SU-DHL-6 (cell line): ENCODE measurements at regions not wholly inside any gene's neighbourhood (a gene's known extent, or its start where the extent isn't known, plus 50 kb on each side); places are given as distances from the start of the nearest gene placed in this dataset.

ENCODE experiments used
- H2AFZ ChIP-seq: fragments of 200-600 bp; sonication (generic); 2 replicates; pipeline ENCODE4 v1.6.1; 2014; ENCODE audit warnings: low read depth, mild to moderate bottlenecking, moderate library complexity, mixed read lengths, antibody characterized with exemption, low read length; ENCODE audit not compliant: severe bottlenecking
- H3F3A ChIP-seq: fragments of 200-600 bp; shearing (Covaris generic); 2 replicates; pipeline ENCODE4 v1.6.0; 2016; ENCODE audit warnings: antibody characterized with exemption, mild to moderate bottlenecking; ENCODE audit not compliant: insufficient read depth
- H3K27ac ChIP-seq: fragments of 200-600 bp; sonication (generic); 2 replicates; pipeline ENCODE4 v1.5.1; 2016; ENCODE audit warnings: low read depth, mild to moderate bottlenecking, low read length, moderate library complexity, mixed read lengths
- H3K27me3 ChIP-seq: fragments of 200-600 bp; sonication (generic), shearing (Covaris generic); 2 replicates; pipeline ENCODE4 v1.6.0; 2014; ENCODE audit warnings: mild to moderate bottlenecking, low read length
- H3K36me3 ChIP-seq: fragments of 200-600 bp; sonication (generic); 2 replicates; pipeline ENCODE4 v1.6.1; 2014; ENCODE audit warnings: mild to moderate bottlenecking, low read length, mixed read lengths
- H3K4me2 ChIP-seq: fragments of 300-600, 200-600 bp; shearing (Covaris generic), sonication (generic); 2 replicates; pipeline ENCODE4 v1.6.0; 2014; ENCODE audit warnings: low read length, low read depth, mild to moderate bottlenecking; ENCODE audit not compliant: poor library complexity, severe bottlenecking
- H3K4me3 ChIP-seq: fragments of 200-600 bp; sonication (generic); 2 replicates; pipeline ENCODE4 v1.5.1; 2014; ENCODE audit warnings: antibody characterized with exemption, low read length, mild to moderate bottlenecking, mixed read lengths; ENCODE audit not compliant: insufficient read depth, poor library complexity, severe bottlenecking
- H3K79me2 ChIP-seq: fragments of 200-600 bp; sonication (generic); 2 replicates; pipeline ENCODE4 v1.6.1; 2014; ENCODE audit warnings: mild to moderate bottlenecking, low read length, moderate library complexity; ENCODE audit not compliant: insufficient read depth
- H3K9ac ChIP-seq: fragments of 200-600 bp; sonication (generic); 2 replicates; pipeline ENCODE4 v1.7.0; 2014; ENCODE audit warnings: mild to moderate bottlenecking, low read length
- H3K9me2 ChIP-seq: fragments of 200-600 bp; sonication (generic); replicated peaks from 2 replicates; pipeline ENCODE4 v1.6.1; 2014; ENCODE audit warnings: low read length; ENCODE audit not compliant: insufficient read depth
- H3K9me3 ChIP-seq: fragments of 200-600 bp; sonication (generic); 2 replicates; pipeline ENCODE4 v1.6.1; 2014; ENCODE audit warnings: low read length, mixed read lengths; ENCODE audit not compliant: insufficient read depth
- H4K20me1 ChIP-seq: fragments of 200-600 bp; sonication (generic); 2 replicates; pipeline ENCODE4 v1.6.1; 2014; ENCODE audit warnings: low read depth, mild to moderate bottlenecking, antibody characterized with exemption, low read length, moderate library complexity, mixed read lengths
- EZH2phosphoT487 ChIP-seq: fragments of 200-600 bp; sonication (generic), shearing (Covaris generic); conservative IDR thresholded peaks from 2 replicates; pipeline ENCODE4 v1.6.1; 2018; ENCODE audit warnings: mild to moderate bottlenecking, antibody characterized with exemption, low read length, moderate library complexity, mixed read lengths
- TF ChIP-seq, protein P1 (sequence below): fragments of 200-600 bp; sonication (generic); IDR thresholded peaks from one replicate; pipeline ENCODE4 v1.5.1; 2017; ENCODE audit warnings: antibody characterized with exemption, mild to moderate bottlenecking, low read length, moderate library complexity; ENCODE audit not compliant: insufficient read depth, poor library complexity, severe bottlenecking

DNA sequence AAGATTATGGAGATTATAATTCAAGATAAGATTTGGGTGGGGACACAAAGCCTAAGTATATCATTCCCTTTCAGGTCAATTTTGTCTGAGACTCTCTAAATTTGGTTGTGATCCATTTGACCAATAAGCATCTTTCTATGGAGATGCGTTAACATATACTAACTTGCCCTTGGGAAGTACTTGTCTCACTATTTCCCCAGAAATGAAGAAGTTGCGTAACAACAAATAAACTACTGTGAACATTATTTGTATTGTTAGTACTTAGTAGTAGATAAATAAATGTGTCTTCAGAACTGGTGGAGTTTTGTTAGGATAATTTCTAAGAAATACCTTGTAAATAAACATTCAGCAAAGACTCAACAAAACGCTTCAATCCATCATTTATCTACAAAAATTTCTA lies 127.3 kb upstream of the LYZL2 start:
- no peak overlapping the region for H3K4me3 ChIP-seq
- no peak overlapping the region for H2AFZ ChIP-seq
- H3K27me3 ChIP-seq = no peaks in the 10 kb centered on the region
- TF ChIP-seq, protein P1, sequence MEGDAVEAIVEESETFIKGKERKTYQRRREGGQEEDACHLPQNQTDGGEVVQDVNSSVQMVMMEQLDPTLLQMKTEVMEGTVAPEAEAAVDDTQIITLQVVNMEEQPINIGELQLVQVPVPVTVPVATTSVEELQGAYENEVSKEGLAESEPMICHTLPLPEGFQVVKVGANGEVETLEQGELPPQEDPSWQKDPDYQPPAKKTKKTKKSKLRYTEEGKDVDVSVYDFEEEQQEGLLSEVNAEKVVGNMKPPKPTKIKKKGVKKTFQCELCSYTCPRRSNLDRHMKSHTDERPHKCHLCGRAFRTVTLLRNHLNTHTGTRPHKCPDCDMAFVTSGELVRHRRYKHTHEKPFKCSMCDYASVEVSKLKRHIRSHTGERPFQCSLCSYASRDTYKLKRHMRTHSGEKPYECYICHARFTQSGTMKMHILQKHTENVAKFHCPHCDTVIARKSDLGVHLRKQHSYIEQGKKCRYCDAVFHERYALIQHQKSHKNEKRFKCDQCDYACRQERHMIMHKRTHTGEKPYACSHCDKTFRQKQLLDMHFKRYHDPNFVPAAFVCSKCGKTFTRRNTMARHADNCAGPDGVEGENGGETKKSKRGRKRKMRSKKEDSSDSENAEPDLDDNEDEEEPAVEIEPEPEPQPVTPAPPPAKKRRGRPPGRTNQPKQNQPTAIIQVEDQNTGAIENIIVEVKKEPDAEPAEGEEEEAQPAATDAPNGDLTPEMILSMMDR = no peak
- no peak for TF ChIP-seq EZH2phosphoT487
- H3K27ac ChIP-seq = no peak overlapping the region
- no peaks in the 10 kb centered on the region for H3K9me2 ChIP-seq
- H3K79me2 ChIP-seq = no peaks in the 10 kb centered on the region
- H4K20me1 ChIP-seq = no peaks in the 10 kb centered on the region
- H3K9ac ChIP-seq = no peak overlapping the region
- no peak overlapping the region for H3K4me2 ChIP-seq
- no peaks in the 10 kb centered on the region for H3F3A ChIP-seq
- no peaks in the 10 kb centered on the region for H3K36me3 ChIP-seq
- H3K9me3 ChIP-seq = no peaks in the 10 kb centered on the region

DNA sequence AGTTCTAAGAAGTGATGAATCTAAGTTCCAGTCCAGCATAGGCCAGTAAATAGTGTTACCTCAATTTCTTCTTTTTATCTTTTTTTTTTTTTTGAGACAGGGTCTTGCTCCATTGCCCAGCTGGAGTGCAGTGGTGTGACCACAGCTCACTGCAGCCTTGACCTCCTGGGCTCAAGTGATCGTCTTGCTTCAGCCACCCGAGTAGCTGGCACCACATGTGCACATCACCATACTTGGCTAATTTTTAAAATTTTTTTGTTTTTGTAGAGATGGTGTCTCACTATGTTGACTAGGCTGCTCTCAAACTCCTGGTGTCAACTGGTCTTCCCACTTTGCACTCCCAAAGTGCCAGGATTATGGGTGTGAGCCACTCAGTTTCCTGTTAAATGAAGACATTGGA lies 126.6 kb upstream of the LYZL2 start:
- Histone ChIP-seq H3K79me2 (no peaks in the 10 kb centered on the region), H3F3A (no peaks in the 10 kb centered on the region), H3K27ac (no peak overlapping the region), H4K20me1 (no peaks in the 10 kb centered on the region), H3K4me3 (no peak overlapping the region), H3K9me3 (no peaks in the 10 kb centered on the region), H3K4me2 (no peak overlapping the region), H3K9ac (no peak overlapping the region), H2AFZ (no peak overlapping the region), H3K36me3 (no peaks in the 10 kb centered on the region), H3K9me2 (no peaks in the 10 kb centered on the region), H3K27me3 (no peaks in the 10 kb centered on the region)
- no peak for TF ChIP-seq EZH2phosphoT487
- TF ChIP-seq, protein P1 = no peak

DNA sequence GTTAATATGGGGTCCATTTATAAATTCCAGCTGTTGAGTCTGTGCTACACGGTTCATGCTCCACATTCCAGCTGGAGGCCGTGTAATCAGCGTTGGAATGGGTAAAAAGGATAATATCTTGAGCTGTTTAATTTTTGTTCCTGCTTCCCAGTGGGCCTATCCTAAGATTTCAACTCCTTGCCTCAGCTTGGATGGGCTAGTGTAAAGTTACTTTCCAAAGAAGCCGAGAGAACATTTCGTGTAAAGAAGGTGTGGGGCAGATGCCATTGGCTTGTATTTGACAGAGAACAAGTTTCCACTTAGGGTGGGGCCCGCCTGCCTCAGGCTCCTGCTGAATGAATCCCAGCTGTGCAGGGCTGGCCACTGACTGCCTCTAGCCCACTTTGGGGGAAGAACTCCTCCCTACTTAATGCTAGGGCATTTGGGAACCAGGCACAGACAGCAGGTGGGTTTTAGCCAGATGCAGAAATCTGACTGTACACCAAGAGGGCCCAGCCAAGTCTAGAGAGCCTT lies 125.9 kb upstream of the LYZL2 start:
- Histone ChIP-seq H3K36me3 (no peaks in the 10 kb centered on the region), H3K4me2 (no peak overlapping the region), H3K9me3 (no peaks in the 10 kb centered on the region), H3K79me2 (no peaks in the 10 kb centered on the region), H3K9ac (no peak overlapping the region), H4K20me1 (no peaks in the 10 kb centered on the region), H2AFZ (no peak overlapping the region), H3K27ac (no peak overlapping the region), H3K4me3 (no peak overlapping the region), H3K9me2 (no peaks in the 10 kb centered on the region), H3F3A (no peaks in the 10 kb centered on the region), H3K27me3 (no peaks in the 10 kb centered on the region)
- TF ChIP-seq EZH2phosphoT487 = no peak
- TF ChIP-seq, protein P1 = no peak
